Anterior cingulate cortex (tissue), 58 donors: ENCODE measurements at regions not wholly inside any gene's neighbourhood (a gene's known extent, or its start where the extent isn't known, plus 50 kb on each side); places are given as distances from the start of the nearest gene placed in this dataset.
"Not testable (repeated sequence)": the region's sequence is repeated elsewhere in the genome, so short reads cannot be mapped to it uniquely, and the experiment has no call there.

Experiments used
- DNase-seq, 58 donors: peaks; one replicate each; lab custom pipeline; 2025; lab: John Stamatoyannopoulos, UW

DNA sequence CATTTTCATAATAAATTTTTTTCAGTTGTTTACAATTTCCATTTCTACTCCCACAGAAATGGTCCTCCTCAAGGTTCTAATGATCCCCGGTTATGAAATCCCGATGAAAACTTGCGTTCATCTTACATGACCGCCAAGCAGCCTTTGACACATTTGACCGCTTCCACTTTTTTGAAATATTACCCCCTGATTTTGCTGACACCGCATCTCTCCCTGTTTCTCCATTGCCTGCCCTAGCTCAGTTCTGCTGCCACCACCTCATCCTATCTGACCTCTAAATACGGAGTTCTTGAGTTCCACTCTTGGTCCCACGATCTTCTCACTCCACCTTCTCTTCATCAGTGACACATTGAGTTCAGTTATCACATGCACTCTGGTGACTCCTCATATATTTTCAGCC is 74.1 kb downstream of the SLC35B3 start:
- no peak for DNase-seq

DNA sequence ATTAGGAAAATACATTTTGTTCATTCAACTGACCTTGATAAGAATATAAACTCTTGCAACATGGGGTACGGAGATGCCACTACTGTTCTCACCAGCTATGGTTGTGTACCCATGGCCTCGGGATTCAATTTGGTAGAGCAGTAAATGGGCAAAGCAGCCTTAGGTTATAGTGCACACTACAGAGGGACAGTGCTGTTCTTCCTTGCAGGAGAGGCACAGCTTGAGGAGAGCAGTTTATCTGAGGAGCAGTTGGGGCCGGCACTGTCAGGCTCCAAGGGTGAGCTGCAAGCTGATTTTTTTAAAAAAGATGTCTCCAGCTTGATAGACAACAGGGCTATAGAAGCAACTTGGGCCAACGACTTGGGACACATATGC is 82.4 kb downstream of the SLC35B3 start:
- no peak for DNase-seq

DNA sequence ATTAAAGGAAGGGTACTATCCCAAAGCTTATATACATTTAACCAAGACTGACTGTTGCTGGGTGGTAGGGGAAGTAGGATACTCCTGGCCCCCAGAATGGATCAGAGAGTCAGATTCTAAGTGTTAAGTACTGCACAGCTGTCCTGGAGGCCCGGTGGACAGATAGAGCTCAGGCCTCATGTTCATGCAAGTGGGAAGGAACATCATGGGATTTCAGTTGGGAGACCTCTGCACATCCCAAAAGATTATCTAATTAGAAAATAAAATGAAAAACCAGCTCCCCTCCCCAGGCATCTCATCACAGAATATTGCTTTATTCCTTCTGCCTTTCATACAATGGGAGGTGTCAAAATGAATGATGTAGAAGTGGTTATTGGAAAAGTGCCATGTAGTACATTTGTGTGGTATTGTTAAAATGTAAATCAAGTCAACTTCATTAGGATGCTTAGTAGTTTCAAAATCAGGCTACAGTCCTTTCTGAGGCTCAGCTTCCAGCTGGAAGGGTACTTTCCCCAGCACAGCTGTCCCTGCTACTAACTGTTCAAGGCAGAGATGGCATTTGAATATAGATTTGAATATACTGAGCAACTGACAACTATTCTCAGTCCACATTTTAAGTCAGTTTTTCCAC is 82.9 kb downstream of the SLC35B3 start:
- DNase-seq: peak in 1 of 58 donors; percentile 0

DNA sequence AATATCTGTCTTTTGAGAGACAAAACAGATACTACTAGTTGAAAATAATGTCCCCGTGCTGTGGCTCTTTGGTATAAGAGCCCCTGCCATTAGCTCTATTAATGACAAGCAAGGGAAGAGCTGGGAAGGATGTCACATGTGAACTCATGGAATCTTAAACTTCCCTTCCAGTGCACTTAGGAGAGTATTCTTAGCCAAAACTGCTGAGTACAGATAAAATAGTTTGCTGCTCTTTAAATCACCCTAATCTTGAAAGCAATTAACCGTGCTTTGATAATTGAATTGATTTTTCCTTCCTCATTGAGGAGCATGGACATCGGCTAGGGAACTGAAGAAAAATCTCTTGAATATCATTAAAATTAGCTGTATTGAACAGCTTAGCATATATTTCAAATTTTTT is 91.7 kb downstream of the SLC35B3 start:
- DNase-seq: no peak

DNA sequence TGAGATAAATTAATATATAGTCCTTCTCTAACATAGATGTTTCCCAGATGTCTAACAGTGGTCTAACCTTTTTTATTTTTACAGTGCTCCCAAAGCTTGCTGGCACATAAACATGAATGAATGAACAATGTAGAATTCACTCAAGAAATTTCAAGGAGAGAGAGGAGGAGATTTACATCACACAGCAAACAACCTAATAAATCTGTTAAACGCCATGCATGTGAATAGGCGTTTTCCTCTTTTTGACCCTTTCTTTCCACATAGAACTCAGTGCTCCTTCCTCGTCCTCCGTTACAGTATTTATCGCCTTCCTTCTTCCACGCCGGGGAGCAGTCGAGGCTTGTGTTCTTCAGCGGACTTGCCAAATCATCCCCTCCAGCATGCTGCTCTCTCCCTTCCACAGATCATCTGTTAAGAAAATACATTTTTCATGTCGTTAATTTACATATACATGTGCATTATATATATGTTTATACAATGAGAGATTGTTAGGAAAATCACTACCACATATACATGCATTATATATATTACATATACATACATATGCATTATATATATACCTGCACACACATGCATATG is 93.0 kb downstream of the SLC35B3 start:
- DNase-seq: no peak

DNA sequence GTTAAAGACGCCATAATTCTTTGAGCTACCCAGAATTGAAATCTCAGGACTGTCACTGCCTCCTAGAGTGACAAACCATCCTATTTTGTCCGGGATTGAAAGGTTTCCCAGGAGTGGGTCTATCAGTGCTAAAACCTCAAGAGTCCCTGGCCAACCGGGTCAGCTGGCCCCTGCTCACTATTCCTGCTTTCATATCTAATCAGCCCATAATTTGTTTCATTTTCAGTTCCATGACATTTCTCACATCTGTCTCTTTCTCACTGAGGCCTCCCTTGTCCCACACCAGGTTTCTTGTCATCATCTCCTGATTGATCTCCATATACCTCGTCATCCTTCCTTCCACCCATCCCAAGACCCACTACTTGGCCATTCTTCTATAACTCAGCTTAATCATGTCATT is 98.2 kb downstream of the SLC35B3 start:
- no peak for DNase-seq

DNA sequence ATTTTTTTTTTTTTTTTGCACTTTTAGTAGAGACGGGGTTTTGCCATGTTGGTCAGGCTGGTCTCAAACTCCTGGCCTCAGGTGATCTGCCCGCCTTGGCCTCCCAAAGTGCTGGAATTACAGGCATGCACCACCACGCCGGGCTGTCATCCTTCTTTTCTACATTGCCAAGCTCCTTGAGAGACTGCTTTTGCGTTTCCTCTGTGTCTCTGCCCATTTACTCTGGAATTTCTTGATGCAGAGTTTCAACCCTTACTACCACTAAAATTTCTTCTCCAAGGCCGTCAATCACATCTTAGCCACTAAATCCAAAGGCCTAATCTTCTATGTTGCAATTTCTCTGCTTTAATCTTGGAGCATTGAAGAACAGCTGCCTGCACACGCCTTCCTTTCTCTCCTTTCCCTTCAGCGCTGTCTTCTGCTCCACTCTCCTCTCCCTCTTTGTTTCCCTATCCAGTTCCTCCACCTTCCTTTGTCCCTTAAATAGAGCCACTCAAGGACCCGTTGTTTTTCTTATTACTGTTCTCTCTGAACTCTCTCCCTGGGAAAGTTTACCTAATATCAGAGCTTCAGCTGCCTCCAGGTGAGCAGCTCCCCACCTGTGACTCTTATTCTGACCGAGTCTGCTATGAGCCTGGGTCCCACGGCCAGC is 98.8 kb downstream of the SLC35B3 start:
- DNase-seq: no peak

DNA sequence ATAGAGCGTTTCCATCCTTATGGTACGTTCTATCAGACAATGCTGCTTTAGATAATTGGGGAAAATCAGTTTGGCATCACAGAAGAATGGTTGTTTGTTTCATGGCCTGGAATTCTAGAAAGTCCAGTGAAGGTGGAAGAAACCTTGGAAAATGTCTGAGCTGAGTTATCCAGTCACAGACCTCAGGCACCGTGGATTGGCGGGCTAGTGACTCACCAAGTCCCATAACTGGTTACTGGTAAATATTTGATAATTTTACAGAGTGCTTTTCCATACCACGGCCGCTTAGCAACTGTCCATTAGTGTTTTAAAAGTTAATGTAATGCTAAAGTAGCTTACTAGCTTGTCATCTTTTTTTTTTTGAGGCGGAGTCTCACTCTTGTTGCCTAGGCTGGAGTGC is 99.4 kb downstream of the SLC35B3 start:
- no peak for DNase-seq

DNA sequence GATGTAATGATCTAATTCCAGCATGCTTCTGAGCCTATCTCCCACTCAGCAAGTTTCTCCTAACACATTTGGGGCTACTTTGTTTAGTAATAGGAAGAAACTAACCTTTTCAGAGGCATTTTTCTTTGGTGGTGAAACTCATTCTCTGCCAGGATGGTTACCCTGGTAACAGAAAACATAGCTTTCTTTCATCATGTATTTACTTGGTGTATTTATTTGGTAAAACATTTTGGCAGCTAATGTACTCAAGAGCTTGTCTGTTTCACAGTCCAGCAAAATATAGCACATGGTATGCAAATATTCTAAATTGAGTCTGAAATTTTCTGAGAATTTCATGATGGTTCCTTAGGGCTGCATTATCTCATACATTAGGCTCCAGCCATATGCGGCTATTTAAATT is 100.0 kb downstream of the SLC35B3 start:
- no peak for DNase-seq

DNA sequence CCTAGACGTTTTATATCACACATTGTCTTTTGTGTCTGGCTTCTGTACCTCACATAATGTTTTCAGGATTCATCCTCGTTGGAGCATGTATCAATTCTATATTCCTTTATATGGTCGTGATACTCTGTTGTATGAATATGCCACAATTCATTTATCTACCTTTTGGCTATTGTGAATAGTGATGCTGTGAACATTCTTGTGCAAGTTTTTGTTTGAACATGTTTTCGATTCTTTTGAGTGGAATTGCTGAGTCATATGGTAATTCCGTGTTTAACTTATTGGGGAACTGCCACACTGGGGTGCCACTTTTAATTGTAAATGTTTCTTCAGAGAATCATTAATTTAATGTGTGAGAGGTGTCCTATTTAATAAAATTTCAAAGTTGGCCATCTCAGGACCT is 101.2 kb downstream of the SLC35B3 start:
- no peak for DNase-seq

DNA sequence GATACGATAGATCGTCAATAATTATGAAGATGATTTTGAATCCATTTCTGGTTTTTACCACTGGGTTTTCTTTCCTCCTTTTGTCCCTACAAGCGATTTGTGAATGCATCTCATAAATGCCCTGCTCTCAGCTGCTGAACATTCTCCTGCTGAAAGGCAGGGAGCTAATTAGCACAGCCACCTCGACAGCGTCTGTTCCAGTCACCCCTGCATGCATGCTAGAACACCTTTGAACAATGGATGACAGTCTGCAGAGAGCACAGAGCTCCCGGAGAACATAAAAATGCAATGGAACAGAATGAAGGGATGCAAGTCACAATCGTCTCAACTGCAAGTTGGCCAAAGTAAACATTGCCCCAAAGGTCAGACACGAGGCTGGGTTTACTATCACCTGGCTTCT is 105.8 kb downstream of the SLC35B3 start:
- no peak for DNase-seq

DNA sequence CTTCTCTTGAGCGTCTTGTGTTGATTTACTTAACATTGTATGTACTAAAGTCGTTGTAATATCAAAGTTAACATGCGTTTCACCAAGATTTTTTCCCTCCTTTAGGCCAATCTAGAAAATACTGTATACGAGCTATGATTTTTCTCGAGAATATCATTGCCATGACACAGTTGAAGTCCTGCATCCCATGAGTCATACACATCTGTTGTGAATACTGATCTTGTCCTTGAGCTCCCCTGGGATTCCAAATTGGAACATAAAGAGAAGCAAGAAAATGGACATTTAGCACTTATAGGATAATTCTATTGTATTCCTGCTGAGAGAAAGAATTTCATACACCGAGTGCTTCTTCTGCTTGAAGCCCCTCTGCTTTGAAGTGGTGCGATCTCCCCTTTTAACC is 109.6 kb downstream of the SLC35B3 start:
- no peak for DNase-seq

DNA sequence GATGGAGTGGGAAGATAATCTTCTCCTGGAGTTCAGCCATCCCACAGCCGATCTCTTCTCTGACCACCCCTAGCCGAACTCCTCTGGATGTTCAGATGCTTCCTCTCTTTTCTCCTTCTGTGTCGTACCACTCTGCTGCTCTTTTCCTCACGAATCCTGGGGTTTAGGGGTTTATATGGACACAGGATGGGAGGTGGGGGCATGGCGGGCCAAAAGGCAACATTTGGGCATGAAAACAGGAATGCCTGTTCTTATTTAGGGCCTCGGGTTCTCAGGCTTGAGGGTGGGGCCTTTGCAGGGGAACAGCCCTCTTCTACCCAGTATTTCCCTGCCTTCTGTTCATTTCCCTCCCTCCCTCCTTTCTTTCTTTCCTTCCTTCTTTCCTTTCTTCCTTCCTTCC is 112.7 kb downstream of the SLC35B3 start:
- no peak for DNase-seq

DNA sequence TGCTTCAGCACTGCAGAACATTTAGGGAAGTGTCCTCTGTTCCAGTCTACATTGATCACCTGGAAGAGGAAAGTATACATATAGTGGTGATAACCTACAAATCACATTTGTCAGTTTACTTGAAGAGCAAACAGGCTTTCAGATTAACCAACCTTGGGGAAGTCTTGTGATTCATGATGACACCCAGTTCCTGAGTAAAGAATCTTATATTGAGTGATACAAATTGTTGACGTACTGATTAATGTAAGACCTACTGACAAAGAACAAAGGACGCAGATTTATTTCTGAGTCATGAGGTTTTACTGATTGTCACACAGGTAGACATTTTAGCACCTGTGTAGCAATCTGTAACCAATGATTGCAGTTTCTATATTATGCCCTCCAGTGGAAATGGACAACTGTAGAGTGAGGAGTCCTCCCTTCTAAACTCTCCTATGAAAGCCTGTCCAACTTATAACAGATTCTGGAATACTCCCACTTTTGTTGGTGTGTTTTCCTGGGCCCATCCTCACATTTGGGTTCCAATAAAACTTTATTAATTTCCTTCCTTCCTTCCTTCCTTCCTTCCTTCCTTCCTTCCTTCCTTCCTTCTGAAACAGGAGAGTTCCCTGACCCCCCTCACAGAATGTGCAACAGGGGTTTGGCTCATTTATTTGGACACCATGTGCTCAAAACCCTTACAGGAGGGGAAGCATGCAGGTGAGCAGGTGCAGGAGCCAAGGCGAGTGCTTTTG is 113.5 kb downstream of the SLC35B3 start:
- DNase-seq: no peak

DNA sequence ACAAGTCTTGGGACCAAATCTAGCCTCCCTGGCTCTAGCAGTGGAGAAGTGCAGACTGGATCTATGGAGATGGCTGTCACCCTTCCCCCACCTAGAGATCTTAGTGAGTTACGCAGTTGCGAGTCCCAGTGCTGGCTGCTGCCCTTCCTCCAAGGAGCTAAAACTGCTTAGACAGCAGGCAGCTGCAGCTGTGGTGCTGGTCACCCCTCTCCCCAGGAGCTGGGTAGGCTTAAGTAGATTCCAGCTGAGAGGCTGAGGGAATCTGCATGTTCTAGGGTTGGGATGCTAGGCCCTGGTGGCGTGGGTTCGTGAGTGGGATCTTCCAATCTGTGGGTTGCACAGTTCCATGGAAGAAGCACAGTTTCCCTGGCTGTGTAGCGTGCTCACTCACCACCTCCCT is 120.2 kb downstream of the SLC35B3 start:
- DNase-seq: no peak

DNA sequence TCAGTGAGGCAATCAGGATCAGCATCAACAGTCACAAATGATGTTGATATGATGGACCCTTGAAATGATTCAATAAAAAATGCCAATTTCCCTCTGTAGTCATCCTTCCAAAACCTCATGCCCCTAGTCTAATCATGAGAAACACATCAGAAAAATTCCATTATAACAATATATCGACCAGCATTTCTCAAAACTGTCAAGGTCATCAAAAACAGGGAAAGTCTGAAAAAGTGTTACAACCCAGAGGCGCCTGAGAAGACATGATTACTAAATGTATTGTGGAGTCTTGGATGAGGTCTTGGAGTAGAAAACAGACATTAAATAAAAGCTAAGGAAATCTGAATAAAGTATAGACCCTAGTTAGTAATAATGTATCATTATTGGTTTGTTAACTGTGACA is 133.8 kb downstream of the SLC35B3 start:
- no peak for DNase-seq

DNA sequence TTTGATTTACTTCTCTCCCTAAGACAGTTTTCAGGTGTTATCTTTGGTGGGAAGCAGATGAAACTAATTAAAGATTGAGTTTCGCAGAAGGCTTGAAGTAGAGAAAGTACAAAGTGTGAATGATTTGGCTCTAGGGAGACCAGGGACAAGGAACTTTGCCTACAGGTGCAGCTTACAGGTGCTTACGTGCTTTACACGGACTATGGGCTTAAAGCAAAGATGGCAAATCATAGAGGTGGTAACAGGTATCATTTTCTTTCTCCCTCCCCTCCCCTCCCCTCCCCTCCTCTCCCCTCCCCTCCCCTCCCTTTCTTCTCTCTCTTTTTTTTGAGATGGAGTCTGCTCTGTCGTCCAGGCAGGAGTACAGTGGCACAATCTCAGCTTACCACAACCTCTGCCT is 136.3 kb downstream of the SLC35B3 start:
- DNase-seq: no peak

DNA sequence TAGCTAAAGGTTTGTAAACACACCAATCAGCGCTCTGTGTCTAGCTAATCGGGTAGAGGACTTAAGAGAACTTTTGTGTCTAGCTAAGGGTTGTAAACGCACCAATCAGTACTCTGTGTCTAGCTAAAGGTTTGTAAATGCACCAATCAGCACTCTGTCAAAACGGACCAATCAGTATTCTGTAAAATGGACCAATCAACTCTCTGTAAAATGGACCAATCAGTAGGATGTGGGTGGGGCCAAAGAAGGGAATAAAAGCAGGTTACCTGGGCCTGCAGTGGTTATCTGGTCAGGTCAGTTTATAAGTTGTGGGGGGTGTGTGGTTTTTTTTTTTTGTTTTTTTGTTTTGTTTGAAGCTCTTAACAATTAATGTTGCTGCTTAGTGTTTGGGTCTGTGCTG is 152.4 kb downstream of the SLC35B3 start:
- not testable (repeated sequence) for DNase-seq

DNA sequence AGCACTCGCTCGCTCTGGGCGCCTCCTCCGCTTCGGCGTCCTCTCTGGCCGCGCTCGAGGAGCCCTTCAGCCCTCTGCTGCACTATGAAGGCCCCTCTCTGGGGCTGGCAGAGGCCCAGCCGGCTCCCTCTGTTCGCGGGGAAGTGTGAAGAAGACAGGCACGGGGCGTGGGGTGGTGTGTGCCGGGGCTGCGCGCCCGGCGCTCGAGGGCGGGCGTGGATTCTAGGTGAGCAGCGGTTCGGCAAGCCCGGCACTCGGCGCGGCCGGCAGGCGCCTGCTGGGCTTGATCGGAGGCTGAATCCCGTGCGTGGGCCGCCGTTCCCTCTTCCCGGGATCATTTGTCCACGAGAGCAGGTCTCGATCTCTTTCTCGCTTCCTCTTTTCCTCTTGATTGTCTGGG is 153.0 kb downstream of the SLC35B3 start:
- DNase-seq: no peak

DNA sequence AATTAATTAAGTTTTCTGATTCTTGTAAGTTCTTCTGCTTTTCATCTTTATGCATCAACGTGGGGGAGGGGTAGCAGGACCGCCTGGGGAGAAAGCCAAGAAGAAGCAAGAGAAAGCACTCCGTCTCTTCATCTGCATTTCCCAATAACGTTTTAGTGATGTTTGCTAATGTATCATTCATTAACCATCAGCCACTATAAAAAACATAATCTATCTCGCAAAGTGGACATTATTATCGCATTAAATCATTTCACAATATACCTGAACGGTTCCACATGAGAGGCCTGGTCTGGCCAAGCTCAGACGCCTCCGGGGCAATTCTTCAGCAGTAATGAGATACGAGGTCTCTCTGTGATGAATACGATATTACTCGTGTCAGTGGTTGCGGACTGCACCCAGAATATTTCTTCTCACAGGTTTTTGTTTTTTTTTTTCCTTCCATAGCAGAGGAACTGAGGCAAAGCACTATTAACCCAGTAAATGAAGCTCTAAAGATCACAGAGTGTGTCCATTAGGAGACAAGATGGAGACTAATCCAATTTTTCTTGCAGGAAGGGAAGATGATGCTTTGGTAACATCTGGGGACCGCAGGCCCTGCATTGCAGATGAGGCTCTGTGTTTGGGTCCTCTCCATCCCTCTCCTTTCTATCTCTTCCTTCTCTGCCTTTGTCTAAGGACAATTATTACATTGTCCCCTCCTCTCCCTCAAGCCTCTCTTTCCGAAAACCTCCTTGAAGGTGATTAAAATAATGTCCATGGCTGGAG is 156.1 kb downstream of the SLC35B3 start:
- DNase-seq: no peak

DNA sequence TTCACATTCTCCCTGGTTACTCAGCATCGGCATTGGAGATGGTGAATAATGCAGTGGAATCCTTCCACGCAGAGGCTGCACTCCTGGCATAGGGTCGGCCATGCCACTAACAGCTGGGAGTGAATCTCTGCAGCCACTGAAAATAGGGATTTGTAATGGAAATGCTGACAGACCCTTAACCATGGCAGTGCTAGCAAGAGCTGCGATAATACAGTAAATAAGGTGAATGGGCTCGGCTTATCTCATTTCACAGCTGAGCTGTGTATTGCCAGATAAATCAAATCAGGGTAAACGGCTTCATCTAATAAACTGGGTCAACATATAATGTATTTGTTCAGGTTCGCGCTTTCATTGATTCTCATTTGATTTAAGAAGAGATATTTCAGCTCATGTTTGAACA is 156.8 kb downstream of the SLC35B3 start:
- no peak for DNase-seq
